Amygdala (tissue), 56 donors: ENCODE measurements at regions not wholly inside any gene's neighbourhood (a gene's known extent, or its start where the extent isn't known, plus 50 kb on each side); places are given as distances from the start of the nearest gene placed in this dataset.

ENCODE experiments used
- DNase-seq, 56 donors: peaks; one replicate each; lab custom pipeline; 2025; lab: John Stamatoyannopoulos, UW

GRCh38 chr5:12825163-12825562 is 920.9 kb upstream of the CTNND2 start:
- no peak for DNase-seq

DNA sequence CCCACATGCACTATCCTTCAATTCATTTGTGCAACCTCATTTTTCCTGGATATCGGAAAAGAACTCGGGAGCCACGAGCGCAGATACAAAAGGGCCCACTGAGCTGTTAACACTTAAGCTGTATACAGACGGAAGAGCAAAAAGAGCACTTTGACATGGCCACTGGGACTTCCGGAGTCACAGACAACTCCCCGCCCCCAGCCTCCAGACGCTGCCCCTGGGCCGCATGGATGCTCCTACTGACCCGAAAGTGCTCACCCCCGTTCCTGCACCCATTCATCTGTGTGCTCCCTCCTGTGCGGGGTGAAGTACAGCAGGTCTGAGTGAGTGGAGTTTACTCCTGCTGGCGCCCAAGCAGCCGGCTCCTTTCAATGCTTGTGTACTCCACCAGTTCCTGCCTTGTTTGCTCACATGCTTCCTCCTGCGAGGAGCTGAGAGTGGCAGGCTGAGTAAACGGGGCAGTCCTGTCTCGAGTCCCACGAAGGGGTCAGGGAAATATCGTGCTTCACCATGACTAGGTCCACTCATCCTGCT is 901.0 kb upstream of the CTNND2 start:
- no peak for DNase-seq

- DNase-seq = no peak
Measured at GRCh38 chr5:12799165-12799564, 894.9 kb upstream of the CTNND2 start.

- DNase-seq = no peak
Measured at GRCh38 chr5:12795333-12795663, 891.1 kb upstream of the CTNND2 start.

- no peak for DNase-seq
Measured at GRCh38 chr5:12794476-12795332, 890.5 kb upstream of the CTNND2 start.

DNA sequence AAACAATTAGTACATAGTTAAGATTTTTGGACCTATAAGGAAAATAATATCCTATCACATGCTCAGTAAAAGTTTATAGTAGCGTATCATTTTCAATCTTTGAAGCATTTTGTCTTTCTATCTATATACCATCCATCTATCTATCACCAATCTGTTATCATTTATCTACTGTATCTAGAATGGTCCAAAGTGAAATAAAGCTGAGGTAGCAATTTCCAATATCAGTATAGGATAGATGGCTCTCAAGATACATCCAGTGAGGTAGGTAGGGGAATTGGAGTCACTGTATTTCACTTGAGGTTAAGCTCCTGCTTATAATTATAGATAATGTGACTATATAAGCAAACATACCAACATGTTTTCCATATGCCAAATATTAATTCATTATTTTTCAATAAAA is 889.1 kb upstream of the CTNND2 start:
- no peak for DNase-seq

GRCh38 chr5:12780536-12780935 is 876.3 kb upstream of the CTNND2 start:
- DNase-seq = no peak

GRCh38 chr5:12777342-12777741 is 873.1 kb upstream of the CTNND2 start:
- DNase-seq = no peak

DNA sequence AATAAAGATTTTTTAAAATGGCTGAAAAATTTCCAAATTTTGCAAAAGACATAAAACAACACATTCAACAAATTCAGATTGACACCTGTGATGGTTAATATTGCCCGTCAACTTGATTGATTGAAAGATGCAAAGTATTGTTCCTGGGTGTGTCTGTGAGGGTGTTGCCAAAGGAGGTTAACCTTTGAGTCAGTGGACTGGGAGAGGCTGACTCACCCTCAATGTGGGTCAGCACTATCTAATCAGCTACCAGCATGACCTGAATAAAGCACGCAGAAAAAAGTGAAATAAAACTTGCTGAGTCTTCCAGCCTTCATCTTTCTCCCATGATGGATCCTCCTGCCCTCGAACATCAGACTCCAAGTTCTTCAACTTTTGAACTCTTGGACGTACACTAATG is 868.0 kb upstream of the CTNND2 start:
- no peak for DNase-seq

DNA sequence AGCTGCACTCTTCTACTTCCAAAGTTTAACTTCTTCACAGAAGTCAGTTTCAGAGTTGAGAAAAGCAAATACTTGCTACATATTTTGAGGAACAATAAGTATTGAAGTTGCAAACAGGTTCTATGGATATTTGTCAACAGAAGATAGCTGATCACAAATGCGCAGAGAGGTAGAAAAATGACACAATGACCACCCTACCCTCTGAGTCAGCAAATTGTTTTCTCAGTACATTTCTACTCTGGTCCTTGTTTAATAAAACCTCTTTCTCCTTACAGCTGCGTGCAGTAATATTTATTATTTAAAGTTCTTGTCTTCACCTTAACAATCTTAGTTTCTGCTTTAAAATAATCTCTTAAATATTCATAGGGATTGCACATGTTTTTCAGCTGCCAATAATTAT is 855.1 kb upstream of the CTNND2 start:
- DNase-seq = no peak

DNA sequence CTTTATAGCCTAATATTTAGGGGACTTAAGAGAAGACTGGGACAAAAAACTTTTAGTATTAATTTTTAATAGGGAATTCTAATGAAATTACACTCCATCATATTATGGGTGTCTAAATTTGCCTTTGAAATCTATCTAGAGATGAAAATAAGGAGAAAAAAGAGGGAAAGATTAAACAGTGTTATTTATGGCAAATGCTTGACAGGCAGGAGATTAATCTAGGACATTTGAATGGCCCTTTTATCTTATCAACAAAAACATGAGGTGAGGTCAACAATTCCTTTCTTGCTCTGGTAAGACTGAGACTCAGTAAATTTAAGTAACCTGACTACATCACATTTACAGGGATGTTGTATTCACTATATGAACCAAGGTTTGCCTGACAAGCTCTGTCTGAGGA is 852.8 kb upstream of the CTNND2 start:
- no peak for DNase-seq

DNA sequence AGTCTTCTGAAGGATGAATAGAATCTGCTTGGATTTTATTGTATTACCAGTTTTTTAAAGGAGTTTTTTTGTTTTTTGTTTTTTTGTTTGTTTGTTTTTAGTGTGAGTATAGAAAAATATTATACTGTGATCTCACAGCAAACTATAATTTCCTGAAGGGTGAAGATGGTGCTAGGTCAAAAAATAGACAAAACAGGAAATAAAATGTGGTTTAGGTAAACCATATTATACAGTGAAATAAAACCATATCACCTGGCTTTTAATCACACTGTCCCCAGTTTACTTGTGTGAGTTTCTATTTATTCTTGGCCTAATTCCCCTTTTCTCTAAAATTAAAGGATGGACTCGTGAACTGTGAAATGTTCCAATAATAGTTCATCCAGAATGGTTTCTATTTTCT is 841.3 kb upstream of the CTNND2 start:
- DNase-seq = no peak

GRCh38 chr5:12743582-12743981 is 839.3 kb upstream of the CTNND2 start:
- DNase-seq = no peak

DNA sequence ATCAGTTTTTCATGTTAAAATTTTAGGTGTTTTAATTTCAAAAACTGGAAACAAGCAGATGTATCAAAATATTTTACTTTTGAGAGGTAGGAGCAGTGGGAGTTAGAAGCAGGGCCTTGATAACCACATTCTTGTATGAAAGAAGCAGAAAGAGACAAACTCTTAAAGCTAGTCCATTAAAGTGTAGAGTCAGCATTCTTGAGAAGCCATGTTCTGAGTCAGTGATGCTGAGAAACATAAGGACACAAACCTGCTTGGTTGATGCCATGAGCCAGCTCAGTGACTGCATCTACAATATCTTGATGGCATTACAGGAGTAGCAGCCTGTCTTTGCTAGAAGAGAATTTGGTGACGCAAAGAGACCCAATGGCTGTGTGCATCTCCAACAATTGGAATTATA is 826.1 kb upstream of the CTNND2 start:
- DNase-seq = no peak

DNA sequence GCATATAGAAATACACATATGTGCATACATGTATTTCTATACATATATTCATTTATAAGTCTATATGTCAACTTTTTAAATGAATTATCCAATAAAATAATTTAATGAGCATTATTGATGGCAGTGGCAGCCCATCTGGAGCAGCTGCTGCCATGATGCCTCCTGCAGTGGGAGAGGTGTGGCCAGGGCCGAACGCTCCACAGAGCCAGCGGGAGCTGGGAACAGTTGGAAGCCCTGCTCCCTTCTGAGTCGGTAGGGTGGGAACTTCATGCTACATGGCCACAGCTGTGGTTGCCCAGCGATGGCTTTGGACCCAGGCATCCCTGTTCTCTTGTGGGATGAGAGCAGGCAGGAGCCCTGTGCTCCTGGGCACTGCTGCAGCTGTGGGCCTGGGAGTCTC is 812.4 kb upstream of the CTNND2 start:
- DNase-seq = no peak

GRCh38 chr5:12707560-12707959 is 803.3 kb upstream of the CTNND2 start:
- no peak for DNase-seq

DNA sequence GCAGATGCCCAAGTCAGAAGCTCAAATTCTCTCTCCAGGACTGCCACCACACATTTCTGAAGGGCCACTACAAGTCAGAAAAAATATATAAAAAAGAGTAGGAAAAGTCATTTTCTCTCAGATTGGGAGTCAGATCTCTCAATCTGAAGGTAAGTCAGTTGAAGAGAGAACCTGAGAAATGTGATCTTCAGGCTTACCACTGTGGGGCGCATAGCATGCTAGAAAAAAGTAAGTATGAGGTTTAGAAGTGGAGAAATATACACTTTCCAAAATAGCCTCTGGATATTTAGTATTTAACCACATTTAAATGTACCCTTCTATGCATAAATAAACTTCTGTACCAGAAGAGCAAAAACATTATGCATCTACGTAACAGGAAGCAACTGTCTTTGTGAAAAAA is 800.7 kb upstream of the CTNND2 start:
- DNase-seq = no peak

- DNase-seq = no peak
Measured at GRCh38 chr5:12703254-12703653, 799.0 kb upstream of the CTNND2 start.

DNA sequence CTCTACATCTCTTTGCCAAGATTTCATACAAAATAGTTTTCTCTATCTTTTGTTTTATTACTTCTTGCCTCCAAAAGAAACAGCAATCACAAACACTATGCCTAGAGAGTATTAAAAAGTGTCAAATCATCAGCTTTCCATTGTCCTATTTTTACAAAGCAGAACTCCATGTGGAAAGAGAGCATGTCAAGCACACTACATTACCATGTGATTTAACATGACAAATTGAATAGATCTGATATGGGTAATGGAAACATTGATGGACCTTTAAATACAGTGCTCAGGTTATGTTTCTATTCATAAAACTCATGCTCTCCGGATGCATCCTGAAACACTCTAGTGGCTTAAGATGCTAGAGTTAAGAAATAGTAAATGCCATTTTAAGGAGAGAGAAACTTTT is 791.4 kb upstream of the CTNND2 start:
- no peak for DNase-seq

DNA sequence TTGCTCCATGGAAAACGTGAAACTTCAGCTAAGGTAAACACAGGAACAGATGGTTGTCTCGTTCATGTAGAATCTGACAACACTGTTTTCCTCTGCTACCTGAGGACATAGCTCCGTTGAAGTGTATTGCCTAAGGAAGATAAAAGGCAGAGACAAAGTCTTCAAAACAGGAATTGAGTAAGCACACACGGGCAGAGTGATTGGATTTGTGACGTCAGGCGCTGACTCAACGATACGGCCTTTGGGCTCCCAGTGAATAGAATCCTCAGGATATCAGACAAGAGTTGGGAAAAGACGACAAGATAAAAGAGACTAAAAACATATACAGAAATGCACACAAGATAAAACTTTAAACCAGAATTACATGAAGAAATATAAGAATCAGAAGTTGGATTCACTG is 787.1 kb upstream of the CTNND2 start:
- no peak for DNase-seq

DNA sequence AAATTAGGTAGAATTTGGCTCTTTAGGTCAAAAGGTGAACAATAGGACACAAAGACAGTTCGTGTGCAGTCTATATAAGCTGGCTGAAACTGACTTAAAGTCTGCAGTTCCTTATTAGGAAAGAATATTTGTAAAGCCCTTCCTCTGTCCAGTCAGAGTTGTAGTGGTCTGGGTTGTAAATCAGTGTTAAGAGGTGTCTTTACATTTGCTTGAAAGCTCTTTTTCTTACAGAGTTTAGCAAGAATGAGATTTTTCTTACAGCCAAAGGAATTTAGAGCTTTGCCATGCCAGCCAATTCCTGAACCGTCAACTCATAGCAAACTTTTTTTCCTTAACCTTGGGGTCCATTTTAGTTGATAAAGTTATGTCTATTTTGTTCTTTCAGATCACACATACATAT is 786.1 kb upstream of the CTNND2 start:
- DNase-seq = no peak

- no peak for DNase-seq
Measured at GRCh38 chr5:12683249-12683648, 779.0 kb upstream of the CTNND2 start.

DNA sequence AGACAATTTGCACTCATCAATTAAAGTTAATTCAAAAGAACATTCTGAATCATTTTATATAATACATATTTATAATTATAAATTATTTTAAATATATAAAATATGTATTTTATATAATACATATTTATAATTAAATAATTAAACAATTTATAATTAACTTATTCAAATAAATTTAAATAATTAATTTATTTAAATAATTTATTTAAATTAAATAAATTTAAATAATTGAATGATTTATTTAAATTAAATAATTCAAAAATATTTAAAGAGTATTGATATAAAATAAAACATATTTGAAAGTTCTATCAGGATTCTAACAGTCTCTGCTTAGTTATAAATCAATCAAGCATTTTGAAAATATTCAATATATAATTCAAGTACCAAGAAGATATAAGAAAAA is 775.5 kb upstream of the CTNND2 start:
- no peak for DNase-seq
